ENCODE measurements at regions not wholly inside any gene's neighbourhood (a gene's known extent, or its start where the extent isn't known, plus 50 kb on each side); places are given as distances from the start of the nearest gene placed in this dataset.

GRCh38 chr22:48331266-48331665 is 1496.4 kb downstream of the BRD1 start:
- TF ChIP-seq, protein P1, sequence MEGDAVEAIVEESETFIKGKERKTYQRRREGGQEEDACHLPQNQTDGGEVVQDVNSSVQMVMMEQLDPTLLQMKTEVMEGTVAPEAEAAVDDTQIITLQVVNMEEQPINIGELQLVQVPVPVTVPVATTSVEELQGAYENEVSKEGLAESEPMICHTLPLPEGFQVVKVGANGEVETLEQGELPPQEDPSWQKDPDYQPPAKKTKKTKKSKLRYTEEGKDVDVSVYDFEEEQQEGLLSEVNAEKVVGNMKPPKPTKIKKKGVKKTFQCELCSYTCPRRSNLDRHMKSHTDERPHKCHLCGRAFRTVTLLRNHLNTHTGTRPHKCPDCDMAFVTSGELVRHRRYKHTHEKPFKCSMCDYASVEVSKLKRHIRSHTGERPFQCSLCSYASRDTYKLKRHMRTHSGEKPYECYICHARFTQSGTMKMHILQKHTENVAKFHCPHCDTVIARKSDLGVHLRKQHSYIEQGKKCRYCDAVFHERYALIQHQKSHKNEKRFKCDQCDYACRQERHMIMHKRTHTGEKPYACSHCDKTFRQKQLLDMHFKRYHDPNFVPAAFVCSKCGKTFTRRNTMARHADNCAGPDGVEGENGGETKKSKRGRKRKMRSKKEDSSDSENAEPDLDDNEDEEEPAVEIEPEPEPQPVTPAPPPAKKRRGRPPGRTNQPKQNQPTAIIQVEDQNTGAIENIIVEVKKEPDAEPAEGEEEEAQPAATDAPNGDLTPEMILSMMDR (IDR thresholded peaks at IDR 0.05; ENCODE audit: low read depth, low read length, missing control alignments): no peak
- H3K4me3 ChIP-seq (ENCODE audit: low read depth, low read length): no peak overlapping the region
- no peak for DNase-seq (ENCODE audit: low read depth)

DNA sequence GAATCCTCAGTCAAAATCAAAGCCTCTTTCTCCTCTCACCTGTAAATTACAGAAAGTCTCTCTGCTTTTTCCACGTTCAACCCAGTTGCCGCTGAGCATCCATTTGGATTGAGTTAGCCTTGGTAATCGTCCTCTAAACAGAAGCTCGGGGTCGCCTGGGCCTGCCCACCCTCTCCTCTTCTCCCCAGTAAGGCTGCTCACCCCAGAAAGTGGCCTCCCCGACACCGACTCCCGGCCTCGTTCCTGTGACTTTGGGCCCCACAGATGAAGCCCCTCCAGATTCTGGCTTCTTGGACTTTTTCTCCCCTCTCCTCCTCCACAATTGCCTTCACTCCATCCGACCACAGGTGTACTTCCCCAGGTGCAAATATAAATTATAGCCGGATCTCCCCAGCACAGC is 1500.0 kb downstream of the BRD1 start:
- no peak overlapping the region for H3K4me3 ChIP-seq (ENCODE audit: low read depth, low read length)
- no peak for DNase-seq (ENCODE audit: low read depth)
- TF ChIP-seq, protein P1 (IDR thresholded peaks at IDR 0.05; ENCODE audit: low read depth, low read length, missing control alignments): no peak

GRCh38 chr22:48323746-48324145 is 1503.9 kb downstream of the BRD1 start:
- TF ChIP-seq, protein P1 (IDR thresholded peaks at IDR 0.05; ENCODE audit: low read depth, low read length, missing control alignments): no peak
- no peak overlapping the region for H3K4me3 ChIP-seq (ENCODE audit: low read depth, low read length)
- no peak for DNase-seq (ENCODE audit: low read depth)

GRCh38 chr22:48322907-48323306 is 1504.8 kb downstream of the BRD1 start:
- no peak overlapping the region for H3K4me3 ChIP-seq (ENCODE audit: low read depth, low read length)
- TF ChIP-seq, protein P1 (IDR thresholded peaks at IDR 0.05; ENCODE audit: low read depth, low read length, missing control alignments): no peak
- no peak for DNase-seq (ENCODE audit: low read depth)

GRCh38 chr22:48321986-48322545 is 1505.6 kb downstream of the BRD1 start:
- H3K4me3 ChIP-seq (ENCODE audit: low read depth, low read length): no peak overlapping the region
- no peak for DNase-seq (ENCODE audit: low read depth)
- TF ChIP-seq, protein P1 (IDR thresholded peaks at IDR 0.05; ENCODE audit: low read depth, low read length, missing control alignments): no peak

GRCh38 chr22:48320683-48321451 is 1506.8 kb downstream of the BRD1 start:
- DNase-seq (ENCODE audit: low read depth): no peak
- no peak overlapping the region for H3K4me3 ChIP-seq (ENCODE audit: low read depth, low read length)
- TF ChIP-seq, protein P1 (IDR thresholded peaks at IDR 0.05; ENCODE audit: low read depth, low read length, missing control alignments): no peak
